GM12891 (cell line): ENCODE measurements at regions not wholly inside any gene's neighbourhood (a gene's known extent, or its start where the extent isn't known, plus 50 kb on each side); places are given as distances from the start of the nearest gene placed in this dataset.
"Not testable (repeated sequence)": the region's sequence is repeated elsewhere in the genome, so short reads cannot be mapped to it uniquely, and the experiment has no call there.

Source experiments
- DNase-seq: peaks from one replicate; pipeline ENCODE4 v3.0.0; 2011; ENCODE audit warnings: low spot score; ENCODE audit not compliant: insufficient read length
- FAIRE-seq: peaks from 2 replicates; lab custom pipeline; 2011; peaks lifted over from hg19 to GRCh38; lab: Jason Lieb, UNC
- PAX5 ChIP-seq: IDR thresholded peaks from 2 replicates; pipeline ENCODE4 v1.6.1; 2011; ENCODE audit warnings: low read length, moderate library complexity, mild to moderate bottlenecking; ENCODE audit not compliant: insufficient read depth, severe bottlenecking
- POLR2A ChIP-seq: IDR thresholded peaks from 2 replicates; pipeline ENCODE4 v1.6.1; 2011; ENCODE audit warnings: low read depth, low read length, control low read depth
- POLR2AphosphoS5 ChIP-seq: IDR thresholded peaks from 2 replicates; pipeline ENCODE4 v1.6.1; 2011; ENCODE audit warnings: low read depth, low read length, control low read depth
- POU2F2 ChIP-seq: IDR thresholded peaks from 2 replicates; pipeline ENCODE4 v1.6.1; 2011; ENCODE audit warnings: low read depth, mild to moderate bottlenecking, control low read depth, low read length, moderate library complexity
- SPI1 ChIP-seq: IDR thresholded peaks from 2 replicates; pipeline ENCODE4 v1.6.1; 2011; ENCODE audit warnings: low read depth, low read length, control low read depth
- TAF1 ChIP-seq: IDR thresholded peaks from 2 replicates; pipeline ENCODE4 v1.6.1; 2011; ENCODE audit warnings: low read depth, low read length, control low read depth

DNA sequence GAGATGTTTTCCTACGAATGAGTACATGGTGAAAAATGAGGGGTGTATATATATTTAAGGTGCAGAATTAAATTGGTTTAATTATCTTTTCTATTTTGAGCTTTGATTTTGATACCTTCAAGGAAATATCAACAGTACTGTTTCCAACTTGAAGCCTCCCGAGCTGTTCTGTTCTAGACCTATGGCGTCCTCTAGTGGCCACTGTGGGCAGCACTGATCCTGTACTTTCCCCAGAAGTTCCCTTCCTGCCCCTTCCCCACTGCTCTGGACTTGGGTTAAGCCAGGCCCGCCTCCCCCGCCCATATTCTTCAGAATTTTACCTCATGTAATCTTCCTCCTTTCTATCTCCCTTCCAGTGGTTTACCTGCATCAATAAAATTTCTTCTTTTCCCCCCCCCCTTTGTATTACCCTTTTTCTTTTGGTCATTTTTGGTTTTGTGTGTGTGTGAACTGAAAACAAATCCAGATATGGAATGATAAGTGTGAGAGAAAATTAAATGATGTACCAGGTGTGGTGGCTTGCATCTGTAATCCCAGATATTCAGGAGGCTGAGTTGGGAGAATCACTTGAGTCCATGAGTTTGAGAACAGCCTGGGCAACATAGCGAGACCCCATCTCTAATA lies 1643.5 kb downstream of the TP53TG3F start:
- no peak for TF ChIP-seq POLR2AphosphoS5
- no peak for TF ChIP-seq PAX5
- TF ChIP-seq POLR2A = no peak
- no peak for TF ChIP-seq SPI1
- no peak for TF ChIP-seq TAF1
- no peak for TF ChIP-seq POU2F2
- FAIRE-seq (no peak), DNase-seq (no peak)

DNA sequence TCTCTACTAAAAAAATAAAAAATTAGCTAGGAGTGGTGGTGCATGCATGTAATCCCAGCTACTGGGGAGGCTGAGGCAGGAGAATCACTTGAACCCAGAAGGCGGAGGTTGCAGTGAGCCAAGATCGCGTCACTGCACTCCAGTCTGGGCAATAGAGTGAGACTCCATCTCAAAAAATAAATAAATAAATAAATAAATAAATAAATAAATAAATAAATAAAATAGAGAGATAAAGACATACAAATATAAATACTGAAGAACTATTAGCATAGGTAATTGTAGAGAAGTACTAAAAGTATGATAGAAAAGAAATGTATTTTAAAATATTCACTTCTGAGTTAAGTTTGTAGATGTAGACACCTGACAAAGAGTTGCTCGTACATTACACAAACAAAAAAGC lies 1652.4 kb downstream of the TP53TG3F start:
- FAIRE-seq = not testable (repeated sequence)

GRCh38 chr16:35131429-35131828 lies 1672.0 kb downstream of the TP53TG3F start:
- no peak for DNase-seq
- TF ChIP-seq POLR2A = no peak
- no peak for TF ChIP-seq POU2F2
- no peak for TF ChIP-seq POLR2AphosphoS5
- no peak for TF ChIP-seq TAF1
- no peak for TF ChIP-seq PAX5
- no peak for TF ChIP-seq SPI1
- FAIRE-seq = no peak

More for the DNA sequence above, 1652.4 kb downstream of the TP53TG3F start:
- not testable (repeated sequence) for DNase-seq

GRCh38 chr16:35134471-35134870 lies 1675.1 kb downstream of the TP53TG3F start:
- no peak for TF ChIP-seq TAF1
- TF ChIP-seq POU2F2 = no peak
- no peak for TF ChIP-seq PAX5
- no peak for TF ChIP-seq SPI1
- TF ChIP-seq POLR2AphosphoS5 = no peak
- no peak for TF ChIP-seq POLR2A
- DNase-seq = no peak
- FAIRE-seq = no peak

DNA sequence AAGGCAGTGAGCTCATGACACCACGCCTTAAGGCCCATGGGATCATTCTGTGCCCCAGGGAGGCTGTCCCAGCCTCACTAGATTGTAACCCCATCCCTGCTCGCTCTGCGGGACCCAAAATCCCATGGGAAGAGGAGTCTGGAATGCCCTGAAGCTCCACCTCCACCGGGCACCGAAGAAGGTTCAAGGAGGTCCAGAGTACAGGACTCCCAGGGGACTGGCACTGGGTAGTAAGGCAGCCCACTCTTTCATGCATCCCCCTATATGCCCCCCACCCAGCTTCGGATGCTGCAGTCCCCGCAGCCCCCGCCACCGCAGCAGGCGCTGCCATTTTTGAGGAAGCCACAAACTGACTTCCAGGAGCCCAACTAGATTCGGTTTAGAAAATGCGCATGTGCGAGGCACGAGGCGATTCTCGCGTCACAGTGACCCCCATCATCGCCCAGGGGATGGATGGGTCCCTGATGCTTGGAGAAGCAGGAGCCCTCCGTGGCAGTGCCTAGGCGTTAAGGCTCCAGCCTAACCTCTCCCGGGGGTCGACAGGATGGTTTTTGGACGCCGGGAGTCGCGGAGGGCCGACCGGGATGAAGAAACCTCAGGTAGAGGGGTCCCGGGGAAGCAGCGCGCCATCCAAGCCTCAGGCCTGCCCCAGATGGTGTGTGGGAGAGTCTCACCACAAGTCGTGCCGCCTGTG lies 1681.0 kb downstream of the TP53TG3F start:
- no peak for TF ChIP-seq POLR2A
- no peak for TF ChIP-seq TAF1
- FAIRE-seq (no peak), DNase-seq (no peak)

DNA sequence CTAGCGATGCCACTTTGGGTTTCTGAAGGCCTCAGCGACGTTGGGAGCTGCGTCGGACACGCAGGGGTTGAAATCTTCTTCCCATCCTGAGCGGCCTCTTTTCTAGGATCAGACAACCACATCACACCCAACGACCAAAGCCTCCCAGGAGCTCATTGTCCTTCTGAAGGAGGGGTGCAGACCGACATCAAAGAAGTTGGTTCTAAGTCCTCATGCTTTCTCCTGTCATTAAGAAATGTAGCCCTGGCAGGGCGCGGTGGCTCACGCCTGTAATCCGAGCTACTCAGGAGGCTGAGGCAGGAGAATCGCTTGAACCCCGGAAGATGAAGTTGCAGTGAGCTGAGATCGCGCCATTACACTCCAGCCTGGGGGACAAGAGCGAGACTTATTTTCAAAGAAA lies 1681.9 kb downstream of the TP53TG3F start:
- TF ChIP-seq POLR2A (no peak), POLR2AphosphoS5 (no peak), PAX5 (no peak), SPI1 (no peak), TAF1 (no peak), POU2F2 (no peak)
- FAIRE-seq (no peak), DNase-seq (no peak)

DNA sequence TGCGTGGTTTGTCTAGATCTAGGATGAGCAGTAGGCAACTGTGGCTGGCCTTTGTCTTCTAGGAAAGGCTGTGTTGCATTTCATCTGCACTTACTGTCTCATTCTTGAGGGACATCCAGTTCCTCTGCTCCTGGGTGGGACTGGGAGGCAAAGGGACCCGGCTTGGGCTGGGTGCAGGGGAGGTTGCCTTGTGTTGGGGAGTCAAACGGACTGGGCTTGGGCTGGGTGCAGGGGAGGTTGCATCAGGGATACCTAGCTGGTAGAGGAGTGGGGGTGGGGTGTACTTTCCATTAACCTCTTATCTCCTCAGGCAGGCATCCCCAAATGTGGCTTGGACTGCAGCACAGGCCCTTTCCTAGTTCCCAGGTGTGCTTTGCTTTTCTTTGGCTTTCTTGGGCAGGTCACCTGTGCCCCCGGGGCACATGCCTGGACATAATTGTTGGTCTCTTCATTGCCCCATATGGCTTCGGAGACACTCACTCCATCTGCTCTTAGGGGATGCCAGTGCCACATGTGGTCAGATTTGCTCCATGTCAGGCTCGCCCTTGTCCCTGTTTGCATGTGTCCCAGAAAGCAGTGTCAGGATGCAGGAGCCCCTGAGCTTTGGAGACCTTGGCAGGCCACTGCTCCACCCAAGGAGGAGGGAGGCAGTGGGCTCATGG lies 1682.9 kb downstream of the TP53TG3F start:
- FAIRE-seq = no peak
- DNase-seq = no peak
- TF ChIP-seq POU2F2 = no peak
- no peak for TF ChIP-seq POLR2AphosphoS5
- TF ChIP-seq SPI1 = no peak
- no peak for TF ChIP-seq PAX5
- TF ChIP-seq TAF1 = no peak
- TF ChIP-seq POLR2A = no peak

DNA sequence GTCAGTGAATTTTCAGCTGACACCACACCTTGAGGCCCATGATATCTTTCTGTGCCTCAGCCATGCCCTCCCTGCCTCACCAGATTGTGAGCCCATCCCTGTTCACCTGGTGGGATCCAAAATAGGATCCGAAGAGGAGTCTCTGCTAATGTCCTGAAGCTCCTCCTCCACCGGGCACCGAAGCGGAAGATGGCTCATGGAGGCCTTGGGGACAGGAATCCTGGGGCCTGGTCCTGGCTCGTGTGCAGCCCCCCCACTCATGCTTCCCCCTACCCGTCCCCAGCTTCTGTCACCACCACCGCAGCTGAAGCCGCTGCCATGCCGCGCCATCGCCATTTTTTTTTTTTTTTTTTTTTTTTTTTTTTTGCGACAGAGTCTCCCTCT lies 1683.4 kb downstream of the TP53TG3F start:
- no peak for TF ChIP-seq PAX5
- no peak for FAIRE-seq
- no peak for DNase-seq

GRCh38 chr16:35144212-35144932 lies 1685.0 kb downstream of the TP53TG3F start:
- TF ChIP-seq SPI1 = no peak
- TF ChIP-seq POU2F2 = no peak
- DNase-seq (no peak), FAIRE-seq (no peak)

DNA sequence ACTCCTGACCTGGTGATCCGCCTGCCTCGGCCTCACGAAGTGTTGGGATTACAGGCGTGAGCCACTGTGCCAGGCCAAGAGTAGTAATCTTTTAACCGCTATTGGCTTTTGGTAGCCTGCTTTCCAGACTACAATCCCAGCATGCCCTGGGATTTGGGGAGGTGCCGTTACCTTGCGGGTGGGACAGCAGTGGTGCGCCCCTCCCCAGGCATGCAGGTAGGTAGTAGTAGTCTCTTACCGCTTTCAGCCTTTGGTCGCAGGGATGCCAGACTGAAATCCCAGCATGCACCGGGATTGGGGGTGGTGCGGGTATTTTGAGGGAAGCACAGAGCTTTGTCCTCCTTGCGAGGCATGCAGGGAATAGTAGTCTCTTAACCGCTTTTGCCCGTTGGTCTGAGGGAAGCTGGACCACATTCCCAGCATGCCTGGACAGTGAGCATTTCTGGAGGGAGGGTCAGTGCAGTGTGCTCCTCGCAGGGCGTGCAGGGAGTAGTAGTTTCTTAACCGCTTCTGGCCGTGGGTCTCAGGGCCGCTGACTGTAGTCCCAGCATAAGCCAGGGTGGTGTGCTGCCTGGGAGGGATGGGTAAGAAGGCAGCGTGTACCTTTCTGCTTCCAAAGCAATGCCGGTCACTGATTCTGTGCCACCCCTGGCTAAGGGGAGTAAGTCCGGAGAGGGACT lies 1686.8 kb downstream of the TP53TG3F start:
- FAIRE-seq = no peak
- TF ChIP-seq PAX5 = no peak
- TF ChIP-seq POU2F2 = no peak
- no peak for TF ChIP-seq POLR2A
- TF ChIP-seq POLR2AphosphoS5 = no peak
- TF ChIP-seq TAF1 = no peak
- TF ChIP-seq SPI1 = no peak
- DNase-seq = no peak
